Stimulated activated CD4-positive, alpha-beta T cell treated with anti-CD3 and anti-CD28 coated beads, Interleukin-1b, Interleukin-23, amount 100 ng/mL, for 24 hours (primary cell): ENCODE measurements at regions not wholly inside any gene's neighbourhood (a gene's known extent, or its start where the extent isn't known, plus 50 kb on each side); places are given as distances from the start of the nearest gene placed in this dataset.

Source experiments
- DNase-seq, 4 experiments: peaks; one replicate each; pipeline ENCODE4 v3.0.0-alpha.2; 2020; ENCODE audit warnings: low read depth in 4 of 4, low spot score in 1 of 4

DNA sequence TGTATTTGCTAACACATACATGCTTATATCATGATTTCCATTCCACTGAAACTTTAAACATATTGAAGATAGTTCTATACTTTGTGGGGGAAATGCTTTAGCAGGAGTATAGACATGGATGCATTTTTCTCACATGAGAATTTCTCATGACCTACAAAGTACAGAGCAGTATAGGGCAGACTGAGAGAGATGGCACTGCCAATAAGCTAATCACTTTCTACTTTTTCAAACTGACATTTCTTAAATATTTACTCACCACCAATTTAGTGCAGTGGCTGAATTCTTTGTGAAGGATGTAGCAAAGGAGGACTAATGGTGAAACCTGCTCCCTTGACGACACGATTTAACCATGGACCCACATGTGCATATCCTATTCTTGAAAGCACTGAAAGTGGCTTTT lies 923.5 kb downstream of the ADGRL2 start:
- no peak for DNase-seq

DNA sequence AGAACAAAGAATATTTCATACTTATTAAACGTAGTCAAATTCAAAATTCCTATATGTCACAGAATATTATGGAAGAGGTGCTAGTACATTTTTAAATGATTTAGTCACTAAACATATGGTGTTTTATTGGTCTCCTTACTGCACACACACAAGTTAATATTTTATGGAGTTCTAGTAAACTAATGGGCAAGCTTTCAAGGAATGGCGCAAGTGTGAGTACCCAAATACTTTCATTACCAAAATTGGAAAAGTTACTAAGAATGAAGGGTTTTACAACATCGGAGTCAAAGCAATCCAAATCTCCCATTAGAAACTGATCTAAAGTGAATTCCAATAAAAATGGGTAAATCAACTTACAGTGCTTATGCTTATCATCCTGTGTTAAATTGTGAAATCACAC lies 921.9 kb downstream of the ADGRL2 start:
- no peak for DNase-seq

DNA sequence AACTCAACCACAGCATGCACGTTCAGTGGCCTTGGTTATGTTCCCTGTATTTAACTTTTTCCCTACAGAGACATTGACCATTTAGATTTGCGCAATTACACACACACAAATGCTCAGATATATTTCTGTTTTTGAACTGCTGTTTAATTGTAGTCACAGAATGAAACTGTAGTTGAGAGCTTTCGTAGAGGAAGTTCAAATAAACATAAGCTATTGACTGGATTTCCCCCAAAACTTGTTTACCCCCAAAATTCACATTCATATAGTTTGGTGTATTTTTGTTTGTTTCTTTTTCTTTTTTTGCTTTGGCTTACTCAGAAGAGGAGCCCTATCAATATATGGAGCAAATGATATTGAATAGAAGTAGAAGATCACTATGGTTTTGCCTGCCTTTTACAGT lies 921.0 kb downstream of the ADGRL2 start:
- no peak for DNase-seq

DNA sequence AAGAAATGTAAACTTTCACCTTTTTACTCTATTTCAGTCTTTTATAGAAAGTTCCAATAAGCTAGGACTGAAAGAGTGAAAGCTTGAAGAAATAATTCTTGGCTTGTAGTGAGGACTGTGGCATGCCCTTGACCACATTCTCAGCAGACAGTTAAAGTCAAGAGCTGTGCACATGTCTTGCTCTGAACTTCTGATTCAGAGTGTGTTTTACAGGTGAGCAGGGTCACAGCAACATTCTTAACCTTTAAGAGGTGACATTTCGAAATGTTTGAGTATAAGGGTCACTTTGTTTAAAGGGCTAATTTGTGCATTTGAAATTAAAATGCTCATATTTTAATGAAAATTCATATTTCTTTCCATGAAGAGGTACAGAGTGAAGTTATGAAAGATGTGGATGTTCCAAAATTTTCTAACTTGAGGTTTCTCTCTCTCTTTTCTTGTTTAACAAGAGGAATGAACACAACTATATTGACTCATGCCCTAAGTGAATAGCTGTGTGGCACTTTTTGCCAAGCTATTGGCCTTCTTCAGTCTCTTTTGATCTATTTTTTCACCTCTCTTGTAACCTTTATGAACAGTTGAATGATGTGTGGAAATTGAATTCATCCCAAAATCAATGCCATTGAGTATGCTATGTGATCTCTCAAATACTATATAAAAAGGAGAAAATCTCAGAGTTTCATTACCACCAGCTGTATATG lies 918.1 kb downstream of the ADGRL2 start:
- DNase-seq: no peak

DNA sequence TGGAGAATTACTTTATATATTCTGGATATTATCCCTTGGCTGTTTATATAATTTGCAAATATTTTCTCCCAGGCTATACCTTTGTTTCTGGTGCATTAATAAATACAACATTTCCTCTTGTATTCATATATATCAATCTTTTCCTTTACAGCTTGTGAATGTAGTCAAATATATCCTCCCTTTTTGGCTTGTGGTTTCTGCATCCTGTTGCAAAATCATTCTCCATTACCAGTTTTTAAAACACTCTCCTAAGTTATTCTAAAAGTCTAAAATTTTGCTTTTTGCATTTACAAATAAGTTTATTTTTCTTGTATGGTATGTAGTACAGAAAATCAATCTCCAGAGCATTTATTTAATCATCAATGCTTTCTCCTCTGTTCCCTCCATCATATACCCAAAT lies 909.4 kb downstream of the ADGRL2 start:
- DNase-seq: no peak

DNA sequence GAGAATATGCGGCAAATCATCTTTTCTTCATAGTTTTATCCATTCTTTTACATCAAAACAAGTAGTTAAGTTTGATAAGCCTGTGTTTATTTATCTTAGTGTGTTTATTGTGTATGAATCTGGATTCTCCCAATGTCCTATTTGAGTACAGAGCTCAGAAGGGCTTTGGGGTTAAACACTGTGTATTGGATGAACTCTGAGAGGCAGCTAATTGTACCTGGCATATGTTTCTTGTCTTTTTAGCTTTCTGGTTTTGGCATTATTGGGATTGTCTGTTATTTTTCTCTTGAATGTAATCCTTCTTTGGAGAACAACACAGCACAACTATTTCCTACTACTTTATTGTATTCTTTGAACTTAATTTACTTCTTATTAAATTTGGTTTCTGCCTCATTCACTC lies 906.9 kb downstream of the ADGRL2 start:
- no peak for DNase-seq

DNA sequence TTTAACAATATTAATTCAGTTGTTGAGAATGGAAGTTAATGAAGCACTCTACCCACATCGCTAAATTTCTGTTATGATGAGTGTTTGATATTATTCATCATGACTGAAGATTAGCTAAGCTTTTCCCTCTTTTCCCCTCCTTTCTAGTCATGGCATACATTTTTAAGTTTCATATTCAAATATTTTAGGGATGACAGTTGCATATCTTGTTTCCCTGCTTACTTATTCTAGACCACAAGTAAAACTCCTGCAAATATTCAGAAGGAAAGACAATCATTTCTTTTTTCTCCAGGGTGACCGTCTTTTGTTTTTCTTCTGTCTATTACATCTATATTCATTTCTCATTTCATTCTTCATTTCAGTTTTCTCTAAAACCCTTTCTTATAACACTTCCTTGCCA lies 906.0 kb downstream of the ADGRL2 start:
- DNase-seq: no peak

DNA sequence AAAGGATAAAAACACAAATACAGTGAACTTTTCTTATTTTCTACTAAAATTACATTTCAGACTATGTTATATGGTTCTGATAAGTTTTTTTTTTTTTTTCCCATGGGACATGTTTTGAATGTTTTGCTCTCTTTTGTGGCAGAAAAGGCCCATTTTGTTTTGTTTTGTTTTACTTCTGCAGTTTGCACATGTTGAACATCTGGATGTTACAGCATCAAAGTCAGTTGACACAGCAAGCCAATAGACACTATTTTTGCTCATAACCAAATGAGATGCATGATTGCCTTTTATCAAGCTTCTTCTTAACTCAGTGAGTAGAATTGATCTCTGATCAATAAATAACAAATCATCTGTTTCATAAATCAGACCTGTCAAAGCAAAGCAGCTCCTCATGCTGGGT lies 904.2 kb downstream of the ADGRL2 start:
- DNase-seq: no peak

DNA sequence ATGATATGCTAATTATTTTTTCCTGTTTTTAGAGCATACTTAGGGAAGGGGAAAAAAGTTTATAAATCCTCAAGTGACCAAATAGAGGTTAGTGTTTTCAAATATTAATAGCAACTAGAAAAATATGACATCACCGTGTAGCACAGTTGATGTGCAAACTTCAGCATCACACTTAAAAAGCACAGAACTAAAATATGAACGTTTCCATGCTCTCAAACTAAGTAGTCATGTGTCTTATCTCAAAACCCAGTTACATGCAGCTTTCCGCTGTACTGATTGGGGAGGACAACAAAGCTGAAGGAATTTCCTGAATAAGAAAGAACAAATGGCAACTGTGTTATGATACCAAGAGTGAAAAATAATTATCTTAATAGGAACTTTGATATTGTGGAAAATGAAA lies 903.7 kb downstream of the ADGRL2 start:
- no peak for DNase-seq

DNA sequence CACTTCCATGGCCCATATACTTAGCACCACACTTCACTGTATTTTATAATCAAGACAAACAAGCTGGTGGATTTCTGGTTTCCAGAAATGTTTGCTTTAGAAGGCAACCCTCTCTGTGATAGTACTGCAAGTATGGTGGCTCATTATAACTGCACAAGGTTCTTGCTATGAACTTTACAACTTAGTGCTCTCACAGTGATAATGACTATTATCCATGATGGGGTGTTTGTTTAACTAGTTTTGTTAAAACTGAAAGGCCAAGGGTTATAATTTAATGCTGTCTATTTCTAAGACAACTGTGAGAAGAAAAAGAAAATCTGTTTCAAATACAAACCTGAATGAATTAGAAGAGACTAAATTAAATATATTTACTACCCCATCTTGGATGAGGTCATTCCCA lies 903.2 kb downstream of the ADGRL2 start:
- no peak for DNase-seq

DNA sequence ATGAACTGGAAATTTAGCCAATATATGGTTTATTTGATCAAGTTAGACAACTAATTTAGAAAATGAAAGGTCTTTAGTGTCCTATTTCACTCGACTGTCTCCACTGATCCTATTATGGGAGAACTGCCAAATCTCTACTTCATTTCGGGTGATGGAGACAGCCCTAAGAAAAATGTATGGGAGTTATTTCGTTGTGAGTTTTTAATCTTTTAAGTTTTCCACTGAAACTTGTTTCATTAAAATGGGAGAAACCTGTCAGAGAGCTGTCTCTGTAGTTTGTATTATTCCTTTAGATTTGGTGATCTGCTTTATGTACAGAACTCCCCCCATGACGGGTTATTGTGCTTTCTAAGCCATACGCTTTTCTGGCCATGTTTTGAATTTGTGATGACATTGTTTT lies 899.7 kb downstream of the ADGRL2 start:
- no peak for DNase-seq

DNA sequence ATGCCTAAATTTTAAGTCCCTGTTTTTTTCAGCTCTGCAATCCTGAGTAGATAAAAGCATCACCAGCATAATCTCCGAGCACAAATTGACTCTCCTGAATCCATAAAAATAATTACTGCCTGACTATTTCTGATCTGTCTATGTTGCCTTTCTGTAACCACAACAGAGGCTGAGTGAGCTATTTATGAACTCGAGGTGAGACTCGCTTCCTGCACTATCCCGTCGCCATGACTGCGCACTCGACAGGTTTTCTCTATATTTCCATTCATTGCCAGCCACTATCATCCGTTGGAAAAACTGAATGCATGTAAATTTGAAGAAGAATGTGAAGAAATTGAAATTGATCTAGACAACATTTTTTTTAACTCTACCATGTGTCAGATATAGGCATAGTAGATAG lies 897.2 kb downstream of the ADGRL2 start:
- DNase-seq: no peak

DNA sequence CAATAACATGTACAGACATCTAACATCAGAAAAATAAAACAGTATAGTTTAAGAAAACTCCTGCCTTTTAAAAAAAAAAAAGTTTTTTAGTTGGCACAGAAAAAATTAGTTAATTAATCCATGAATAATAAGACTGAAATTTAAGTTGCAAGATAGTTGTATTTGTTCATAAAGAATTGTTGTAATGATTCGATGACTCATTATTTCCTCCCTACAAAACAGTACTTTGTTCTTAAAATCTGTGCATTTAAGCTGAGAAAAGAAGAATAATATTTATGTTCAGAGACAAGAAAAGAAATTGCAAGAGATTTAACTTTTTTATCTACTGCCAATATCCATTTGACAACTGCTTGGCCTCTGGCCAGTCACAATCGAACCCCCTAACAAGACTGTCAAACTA lies 894.7 kb downstream of the ADGRL2 start:
- no peak for DNase-seq

DNA sequence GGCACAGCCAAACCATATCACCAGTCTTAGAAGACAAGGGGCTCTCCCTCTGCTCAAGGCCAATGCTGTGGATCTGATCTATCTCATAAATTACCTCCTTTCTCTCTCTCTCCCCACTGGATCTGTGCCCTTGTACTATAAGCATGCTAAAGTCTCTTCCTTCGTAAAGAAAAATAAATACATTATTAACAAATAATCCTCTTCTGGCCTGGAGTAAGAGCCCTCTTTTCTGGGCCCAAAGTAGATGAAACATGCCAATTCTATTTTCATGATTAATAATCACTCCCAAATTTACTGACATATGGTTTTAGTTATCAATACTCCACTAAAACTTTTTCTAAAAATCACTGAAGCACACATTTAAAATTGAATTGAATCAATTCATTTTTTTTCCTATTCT lies 889.7 kb downstream of the ADGRL2 start:
- DNase-seq: no peak

DNA sequence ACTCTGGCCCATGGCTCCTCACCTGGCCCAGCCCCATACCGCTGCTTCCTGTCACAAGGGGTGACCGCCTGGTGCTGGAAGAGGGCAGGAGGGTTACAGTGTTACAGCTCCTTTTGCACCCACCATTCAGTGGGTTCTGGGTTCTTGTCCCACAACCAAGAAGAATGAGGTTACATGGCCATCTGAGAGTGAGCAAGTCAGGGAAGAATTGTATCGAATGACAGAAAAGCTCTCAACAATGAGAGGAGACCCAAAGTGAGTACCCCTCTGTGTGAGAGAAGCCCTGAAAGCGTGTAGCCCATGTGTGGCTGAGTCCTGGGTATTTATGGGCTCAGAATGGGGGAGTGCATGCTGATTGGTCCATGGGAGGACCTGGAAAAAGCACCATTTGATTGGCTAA lies 888.5 kb downstream of the ADGRL2 start:
- DNase-seq: no peak

DNA sequence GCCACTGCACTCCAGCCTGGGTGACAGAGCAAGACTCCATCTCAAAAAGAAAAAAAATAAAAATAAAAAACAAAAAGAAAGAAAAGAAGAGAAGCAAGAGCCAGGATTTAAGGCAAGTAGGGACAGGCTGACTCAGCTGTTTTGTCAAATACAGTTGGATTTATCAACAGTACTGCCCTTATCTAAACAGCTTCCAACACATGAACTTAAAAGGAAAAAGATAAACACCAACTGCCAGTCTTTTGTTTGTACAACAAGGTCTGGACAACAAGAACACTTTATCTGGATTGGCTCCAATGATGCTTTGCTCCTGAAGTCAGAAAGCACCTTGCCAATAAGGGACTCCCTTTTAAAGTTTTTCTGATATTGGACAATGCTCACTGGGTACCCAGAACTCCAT lies 886.0 kb downstream of the ADGRL2 start:
- no peak for DNase-seq

DNA sequence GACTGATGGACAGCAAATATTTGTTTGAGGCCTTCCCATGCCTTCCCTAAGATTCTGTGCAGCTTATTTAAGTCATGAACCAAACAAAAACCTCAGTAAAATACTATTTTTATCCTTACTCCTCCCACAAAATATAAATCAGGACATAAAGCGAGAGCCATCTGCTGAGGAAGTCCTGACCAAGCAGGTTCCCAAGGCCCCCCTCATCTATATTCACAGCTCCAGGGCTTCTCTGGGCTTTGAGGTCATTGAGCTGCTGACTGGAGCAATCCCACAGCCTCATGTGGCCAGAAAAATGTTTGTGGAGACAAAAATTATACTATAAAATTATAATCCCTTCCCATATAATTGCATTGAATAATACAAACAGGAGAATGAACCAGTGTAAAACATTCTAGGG lies 846.2 kb downstream of the ADGRL2 start:
- no peak for DNase-seq

DNA sequence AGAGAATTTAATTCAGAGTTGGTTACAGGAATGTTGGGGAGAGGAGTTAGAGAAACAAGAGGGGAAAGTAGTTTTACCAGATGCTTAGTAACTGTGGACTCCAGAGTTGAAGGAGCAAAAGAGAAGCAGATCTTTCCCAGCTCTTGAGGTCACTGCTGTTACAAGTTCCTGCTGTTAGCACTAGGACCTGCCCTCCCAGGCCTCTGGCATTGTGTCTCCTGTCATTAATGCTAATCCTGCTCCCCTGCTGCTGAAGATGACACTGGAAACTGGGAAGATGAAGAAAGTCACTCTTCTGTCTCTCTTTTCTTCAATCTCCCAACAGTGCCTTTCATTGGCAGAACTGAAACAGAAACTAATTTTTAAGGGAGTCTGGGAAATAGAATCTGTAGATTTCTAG lies 845.6 kb downstream of the ADGRL2 start:
- DNase-seq: no peak

DNA sequence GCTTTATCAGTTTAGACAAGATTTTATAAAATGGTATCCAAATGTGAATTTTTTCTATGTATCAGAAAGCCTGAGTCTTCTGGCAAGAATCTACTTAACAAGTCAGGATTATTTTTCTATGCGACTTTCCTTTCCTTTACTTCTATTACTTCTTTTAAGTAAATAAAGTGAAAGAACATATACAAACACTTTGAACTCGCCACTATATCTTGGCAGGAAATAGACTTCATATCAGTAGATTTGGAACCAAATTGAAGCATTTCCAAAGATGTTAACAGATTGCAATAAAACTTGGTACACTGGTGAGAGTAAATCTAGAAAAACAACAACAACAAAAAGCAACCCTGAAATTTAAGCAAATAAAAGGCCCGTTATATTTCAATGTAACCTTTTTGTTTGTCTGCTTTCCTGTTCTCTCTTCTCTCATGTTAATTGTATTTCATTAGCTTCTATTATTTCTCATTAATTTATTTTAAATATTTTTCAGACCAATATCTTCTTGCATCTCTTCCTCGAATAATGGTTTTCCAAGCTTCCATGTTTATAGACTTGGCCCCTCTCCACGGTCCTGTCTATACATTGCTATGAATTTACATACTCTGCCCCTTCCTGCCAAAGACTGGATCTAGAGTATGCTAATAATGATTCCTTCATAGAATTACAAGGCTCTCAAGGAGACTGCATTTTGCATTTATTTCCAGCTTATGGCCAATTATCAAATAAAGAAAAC lies 843.6 kb downstream of the ADGRL2 start:
- DNase-seq: no peak

DNA sequence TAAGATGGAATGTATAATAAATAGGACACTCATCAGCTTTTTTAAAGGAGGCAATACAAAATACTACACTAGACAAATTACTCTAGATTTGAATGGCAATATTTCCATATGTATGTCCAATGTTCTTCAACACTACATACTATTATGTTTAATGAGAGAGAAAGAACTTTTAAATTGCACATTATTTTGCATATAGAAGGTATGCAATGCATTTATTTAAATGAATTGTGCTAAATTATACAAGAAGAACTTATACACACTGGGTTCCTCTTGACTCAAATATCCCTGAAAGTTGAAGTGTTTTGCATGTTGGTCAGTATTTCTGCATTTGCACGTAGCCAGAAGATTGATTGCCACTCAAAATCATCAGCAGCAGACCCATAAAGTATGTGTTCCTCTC lies 839.6 kb downstream of the ADGRL2 start:
- DNase-seq: no peak

DNA sequence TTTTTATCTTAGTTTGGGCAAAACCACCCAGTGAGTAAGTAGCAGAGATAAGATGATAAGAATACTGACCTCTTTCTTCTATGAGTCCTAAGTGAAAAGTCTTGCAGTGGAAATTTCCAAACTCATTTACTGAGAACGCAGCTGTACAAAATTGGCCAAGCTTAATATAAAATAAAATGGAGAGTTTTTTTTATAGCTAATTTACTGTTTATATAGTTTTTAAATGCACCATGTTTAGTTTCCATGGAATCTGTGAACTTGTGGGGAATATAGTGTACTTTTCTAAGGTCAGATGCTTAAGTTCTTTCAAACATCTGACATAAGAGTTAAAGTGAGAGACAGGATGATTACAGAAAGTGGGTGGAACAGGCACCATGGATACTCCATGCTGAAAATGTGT lies 833.5 kb downstream of the ADGRL2 start:
- no peak for DNase-seq

DNA sequence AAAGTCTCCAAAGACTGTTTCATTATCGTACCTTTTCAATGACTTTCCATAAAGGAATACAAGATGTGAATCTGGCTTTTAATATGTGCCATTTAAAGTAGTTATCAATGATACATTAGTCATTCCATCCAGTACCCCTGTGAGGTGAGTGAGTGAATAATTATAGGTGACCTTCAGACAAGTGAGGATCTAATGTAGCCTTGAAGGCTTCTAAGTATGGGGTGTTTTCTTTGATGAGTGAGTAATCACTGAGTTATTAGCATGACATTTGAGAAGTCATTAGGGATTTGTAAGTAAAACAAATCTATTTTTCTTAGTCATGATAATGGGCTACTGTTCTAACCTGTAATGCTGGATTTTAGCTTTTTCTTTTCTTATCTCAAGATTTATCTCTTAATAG lies 831.4 kb downstream of the ADGRL2 start:
- DNase-seq: no peak

DNA sequence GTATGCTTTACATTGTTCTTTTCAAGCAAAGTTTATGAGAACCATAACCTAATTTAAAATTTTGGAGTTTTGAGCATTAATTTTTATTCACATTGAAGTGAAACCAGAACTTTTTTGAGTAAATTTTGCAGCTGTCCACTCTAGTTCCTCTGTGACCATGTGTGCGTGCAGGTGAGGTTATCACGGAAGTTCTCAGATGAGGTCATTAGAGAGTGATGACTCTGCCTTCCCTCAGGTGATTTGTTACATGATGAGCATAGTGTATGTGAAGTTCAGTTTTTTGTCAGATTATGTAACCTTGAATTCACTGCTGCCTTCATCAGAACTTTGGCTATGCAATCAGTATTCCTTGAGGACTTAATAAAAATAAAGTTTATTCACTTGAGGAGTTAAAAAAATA lies 828.2 kb downstream of the ADGRL2 start:
- no peak for DNase-seq
